OCI-LY1 (cell line): ENCODE measurements at regions not wholly inside any gene's neighbourhood (a gene's known extent, or its start where the extent isn't known, plus 50 kb on each side); places are given as distances from the start of the nearest gene placed in this dataset.

Experiments used
- H2AFZ ChIP-seq: fragments of 200-600 bp; sonication (generic), shearing (Covaris generic); 2 replicates; pipeline ENCODE4 v1.6.0; 2014; ENCODE audit warnings: antibody characterized with exemption, mild to moderate bottlenecking, low read length
- H3F3A ChIP-seq: fragments of 200-600 bp; sonication (generic), shearing (Covaris generic); 2 replicates; pipeline ENCODE4 v1.6.0; 2014; ENCODE audit warnings: mild to moderate bottlenecking, antibody characterized with exemption, low read length, moderate library complexity; ENCODE audit not compliant: insufficient read depth
- H3K27ac ChIP-seq: fragments of 200-600 bp; sonication (generic); 2 replicates; pipeline ENCODE4 v1.5.1; 2014; ENCODE audit warnings: low read length, mixed run types, mild to moderate bottlenecking, low read depth; ENCODE audit not compliant: poor library complexity, severe bottlenecking
- H3K27me3 ChIP-seq: fragments of 200-600 bp; sonication (generic); 2 replicates; pipeline ENCODE4 v1.6.0; 2014; ENCODE audit warnings: antibody characterized with exemption, mild to moderate bottlenecking, low read length, moderate library complexity; ENCODE audit not compliant: insufficient read depth
- H3K36me3 ChIP-seq: fragments of 200-600 bp; sonication (generic); 2 replicates; pipeline ENCODE4 v1.6.1; 2014; ENCODE audit warnings: mild to moderate bottlenecking, antibody characterized with exemption, low read length, moderate library complexity, mixed read lengths; ENCODE audit not compliant: insufficient read depth
- H3K4me1 ChIP-seq: fragments of 200-600 bp; sonication (generic); 2 replicates; pipeline ENCODE4 v1.5.1; 2014; ENCODE audit warnings: mild to moderate bottlenecking, low read length, moderate library complexity; ENCODE audit not compliant: insufficient read depth, severe bottlenecking
- H3K4me2 ChIP-seq: fragments of 200-600 bp; sonication (generic), shearing (Covaris generic); 2 replicates; pipeline ENCODE4 v1.6.1; 2014; ENCODE audit warnings: low read length
- H3K4me3 ChIP-seq: fragments of 200-600 bp; sonication (generic); 2 replicates; pipeline ENCODE4 v1.5.1; 2014; ENCODE audit warnings: low read length, low read depth, mild to moderate bottlenecking, mixed read lengths; ENCODE audit not compliant: poor library complexity, severe bottlenecking
- H3K79me2 ChIP-seq: fragments of 200-600 bp; shearing (Covaris generic); 2 replicates; pipeline ENCODE4 v1.6.1; 2016; ENCODE audit warnings: mixed run types, low read length, mixed read lengths; ENCODE audit not compliant: insufficient read depth
- H3K9ac ChIP-seq: fragments of 200-600 bp; sonication (generic), shearing (Covaris generic); 2 replicates; pipeline ENCODE4 v1.6.1; 2014; ENCODE audit warnings: mild to moderate bottlenecking, low read length, mixed read lengths
- H3K9me2 ChIP-seq: fragments of 200-600 bp; sonication (generic), shearing (Covaris generic); 2 replicates; pipeline ENCODE4 v1.6.1; 2014; ENCODE audit warnings: low read depth, mild to moderate bottlenecking, low read length, mixed read lengths
- H3K9me3 ChIP-seq: fragments of 200-600 bp; shearing (Covaris generic); 2 replicates; pipeline ENCODE4 v1.6.1; 2014; ENCODE audit warnings: low read length, mixed read lengths
- H4K20me1 ChIP-seq: fragments of 200-600 bp; sonication (generic), shearing (Covaris generic); 2 replicates; pipeline ENCODE4 v1.6.0; 2016; ENCODE audit warnings: mild to moderate bottlenecking, low read length; ENCODE audit not compliant: insufficient read depth
- CTCF ChIP-seq: fragments of 200-600 bp; sonication (generic), shearing (Covaris generic); IDR thresholded peaks from 2 replicates; pipeline ENCODE4 v1.5.1; 2017; ENCODE audit warnings: mild to moderate bottlenecking, antibody characterized with exemption, low read length, moderate library complexity, mixed read lengths
- EZH2 ChIP-seq: fragments of 200-600 bp; sonication (generic), shearing (Covaris generic); IDR thresholded peaks from 2 replicates; pipeline ENCODE4 v1.8.0; 2017; ENCODE audit warnings: borderline replicate concordance, mixed run types, mild to moderate bottlenecking, antibody characterized with exemption, low read length, moderate library complexity, mixed read lengths

GRCh38 chr11:86177302-86177701, 67.3 kb upstream of the EED start:
- Histone ChIP-seq H3F3A (no peaks in the 10 kb centered on the region), H3K4me1 (peaks cover 34% of the 10 kb centered on the region), H3K9ac (no peak overlapping the region), H2AFZ (no peak overlapping the region), H3K27ac (no peak overlapping the region), H3K9me2 (no peaks in the 10 kb centered on the region), H3K4me3 (no peak overlapping the region), H3K27me3 (no peaks in the 10 kb centered on the region), H3K9me3 (no peaks in the 10 kb centered on the region), H3K79me2 (no peaks in the 10 kb centered on the region), H4K20me1 (no peaks in the 10 kb centered on the region), H3K36me3 (no peaks in the 10 kb centered on the region; the same call in 1 of the 2 replicates), H3K4me2 (no peak overlapping the region)
- TF ChIP-seq CTCF (no peak), EZH2 (no peak)

- Histone ChIP-seq H3K9ac (no peak overlapping the region), H3K27ac (no peak overlapping the region), H3K9me3 (no peaks in the 10 kb centered on the region), H4K20me1 (no peaks in the 10 kb centered on the region), H3K27me3 (no peaks in the 10 kb centered on the region), H3K4me2 (no peak overlapping the region), H3K9me2 (no peaks in the 10 kb centered on the region), H2AFZ (no peak overlapping the region), H3K79me2 (no peaks in the 10 kb centered on the region), H3K36me3 (no peaks in the 10 kb centered on the region; the same call in 1 of the 2 replicates), H3K4me1 (peaks cover 39% of the 10 kb centered on the region), H3F3A (no peaks in the 10 kb centered on the region), H3K4me3 (no peak overlapping the region)
- TF ChIP-seq EZH2 (no peak), CTCF (no peak)
These were observed 68.2 kb upstream of the EED start for GRCh38 chr11:86176165-86176884.

- TF ChIP-seq CTCF (no peak), EZH2 (no peak)
- no peak overlapping the region for H3K4me3 ChIP-seq
- H3K27ac ChIP-seq = no peak overlapping the region
- H3K9me3 ChIP-seq = no peaks in the 10 kb centered on the region
- H4K20me1 ChIP-seq = no peaks in the 10 kb centered on the region
- no peak overlapping the region for H3K9ac ChIP-seq
- H3K27me3 ChIP-seq = no peaks in the 10 kb centered on the region
- no peaks in the 10 kb centered on the region; the same call in 1 of the 2 replicates for H3K36me3 ChIP-seq
- no peaks in the 10 kb centered on the region for H3F3A ChIP-seq
- H3K4me1 ChIP-seq = peaks cover 38% of the 10 kb centered on the region
- H2AFZ ChIP-seq = no peak overlapping the region
- H3K79me2 ChIP-seq = no peaks in the 10 kb centered on the region
- no peak overlapping the region for H3K4me2 ChIP-seq
- no peaks in the 10 kb centered on the region for H3K9me2 ChIP-seq
These were observed 68.9 kb upstream of the EED start for GRCh38 chr11:86175626-86176025.
